ENCODE measurements at regions not wholly inside any gene's neighbourhood (a gene's known extent, or its start where the extent isn't known, plus 50 kb on each side); places are given as distances from the start of the nearest gene placed in this dataset.
A peak's percentile ranks its signal among the peaks of the same experiment; 100 is the strongest.

DNA sequence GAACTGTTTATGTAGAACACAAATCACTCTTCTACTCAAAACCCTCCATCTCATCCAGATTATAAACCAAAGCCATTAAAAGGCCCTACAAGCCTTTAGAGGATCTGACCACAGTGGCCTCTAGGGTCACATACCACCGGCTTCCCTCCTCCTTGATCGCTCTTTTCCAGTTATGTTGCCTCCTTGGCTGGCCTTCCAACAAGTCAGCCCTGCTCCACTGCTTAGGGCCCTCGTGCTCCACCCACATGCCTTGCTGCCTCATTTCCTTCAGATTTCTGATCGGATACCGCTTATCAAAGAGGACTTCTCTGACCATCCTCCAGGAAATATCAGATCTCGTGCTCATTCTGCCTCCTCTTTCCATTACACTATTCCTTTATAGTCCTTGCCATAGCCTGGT lies 139.4 kb upstream of the RAI14 start:
- Histone ChIP-seq H3K9me3 (ENCODE audit: low read depth) (no peaks in the 10 kb centered on the region), H3K4me3 (no peak overlapping the region), H3K4me1 (ENCODE audit: low read depth) (no peaks in the 10 kb centered on the region), H3K36me3 (no peaks in the 10 kb centered on the region), H3K27ac (no peak overlapping the region), H3K27me3 (no peaks in the 10 kb centered on the region)
- no peak for DNase-seq (ENCODE audit: low read depth in 1 of 2, low spot score in 1 of 2)
- TF ChIP-seq, protein P1, sequence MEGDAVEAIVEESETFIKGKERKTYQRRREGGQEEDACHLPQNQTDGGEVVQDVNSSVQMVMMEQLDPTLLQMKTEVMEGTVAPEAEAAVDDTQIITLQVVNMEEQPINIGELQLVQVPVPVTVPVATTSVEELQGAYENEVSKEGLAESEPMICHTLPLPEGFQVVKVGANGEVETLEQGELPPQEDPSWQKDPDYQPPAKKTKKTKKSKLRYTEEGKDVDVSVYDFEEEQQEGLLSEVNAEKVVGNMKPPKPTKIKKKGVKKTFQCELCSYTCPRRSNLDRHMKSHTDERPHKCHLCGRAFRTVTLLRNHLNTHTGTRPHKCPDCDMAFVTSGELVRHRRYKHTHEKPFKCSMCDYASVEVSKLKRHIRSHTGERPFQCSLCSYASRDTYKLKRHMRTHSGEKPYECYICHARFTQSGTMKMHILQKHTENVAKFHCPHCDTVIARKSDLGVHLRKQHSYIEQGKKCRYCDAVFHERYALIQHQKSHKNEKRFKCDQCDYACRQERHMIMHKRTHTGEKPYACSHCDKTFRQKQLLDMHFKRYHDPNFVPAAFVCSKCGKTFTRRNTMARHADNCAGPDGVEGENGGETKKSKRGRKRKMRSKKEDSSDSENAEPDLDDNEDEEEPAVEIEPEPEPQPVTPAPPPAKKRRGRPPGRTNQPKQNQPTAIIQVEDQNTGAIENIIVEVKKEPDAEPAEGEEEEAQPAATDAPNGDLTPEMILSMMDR (IDR thresholded peaks at IDR 0.05; ENCODE audit: low read depth, low read length) = no peak

DNA sequence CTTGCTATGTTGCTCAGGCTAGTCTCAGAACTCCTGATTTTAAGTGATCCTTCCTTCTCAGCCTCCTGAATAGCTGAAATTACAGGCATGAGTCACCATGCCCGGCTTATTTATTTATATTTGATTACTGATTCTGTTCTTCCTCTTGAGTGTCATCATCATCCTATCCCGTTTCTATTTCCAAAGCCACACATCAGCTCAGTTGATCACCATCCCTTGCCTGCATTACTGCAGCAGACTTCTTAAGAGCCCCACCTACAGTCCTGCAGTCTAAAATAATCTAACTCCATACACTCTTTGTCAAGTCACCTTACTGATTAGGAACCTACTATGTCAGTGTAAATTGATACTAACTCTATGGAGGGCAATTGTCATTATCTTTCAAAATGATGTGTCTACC lies 138.9 kb upstream of the RAI14 start:
- no peak overlapping the region for H3K4me3 ChIP-seq
- H3K36me3 ChIP-seq = no peaks in the 10 kb centered on the region
- no peak overlapping the region for H3K27ac ChIP-seq
- TF ChIP-seq, protein P1 (IDR thresholded peaks at IDR 0.05; ENCODE audit: low read depth, low read length) = no peak
- DNase-seq (ENCODE audit: low read depth in 1 of 2, low spot score in 1 of 2) = peak in 1 of 2 donors; percentile 27
- H3K27me3 ChIP-seq = no peaks in the 10 kb centered on the region
- no peaks in the 10 kb centered on the region for H3K4me1 ChIP-seq (ENCODE audit: low read depth)
- H3K9me3 ChIP-seq (ENCODE audit: low read depth) = no peaks in the 10 kb centered on the region

DNA sequence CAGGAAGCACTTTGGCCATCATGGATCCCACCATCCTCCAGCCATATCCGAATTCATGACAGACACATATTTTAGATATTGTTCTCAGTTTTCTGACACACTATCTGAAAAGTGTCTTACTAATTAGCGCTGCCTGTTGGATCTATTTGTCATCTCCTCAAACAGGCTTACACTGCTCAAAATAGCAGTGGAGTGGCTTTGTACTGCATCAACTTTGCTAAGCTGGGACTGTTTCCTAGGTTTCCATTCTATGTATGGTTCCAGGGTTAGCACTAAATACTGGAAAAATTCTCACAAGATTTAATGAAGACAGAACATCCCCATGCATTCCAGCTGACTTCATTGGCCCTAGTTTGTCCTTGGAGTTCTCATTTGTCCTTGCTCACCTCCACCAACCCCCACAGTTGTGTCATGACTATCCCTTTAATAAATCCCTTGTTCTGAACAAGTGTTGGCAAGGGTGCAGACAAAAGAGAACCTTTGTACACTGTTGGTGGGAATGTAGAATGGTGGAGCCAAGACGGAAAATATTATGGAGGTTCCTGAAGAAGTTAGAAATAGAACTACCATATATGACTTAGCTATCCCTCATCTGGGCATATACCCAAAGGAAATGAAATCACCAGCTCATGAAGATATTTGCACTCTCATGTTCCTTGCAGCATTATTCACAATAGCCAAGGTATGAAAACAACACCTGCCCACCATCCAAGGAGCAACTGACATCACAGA lies 136.5 kb upstream of the RAI14 start:
- Histone ChIP-seq H3K27me3 (no peaks in the 10 kb centered on the region), H3K4me1 (ENCODE audit: low read depth) (no peaks in the 10 kb centered on the region), H3K9me3 (ENCODE audit: low read depth) (no peaks in the 10 kb centered on the region), H3K27ac (no peak overlapping the region), H3K4me3 (no peak overlapping the region), H3K36me3 (no peaks in the 10 kb centered on the region)
- TF ChIP-seq, protein P1 (IDR thresholded peaks at IDR 0.05; ENCODE audit: low read depth, low read length) = no peak
- DNase-seq (ENCODE audit: low read depth in 1 of 2, low spot score in 1 of 2) = peak in 1 of 2 donors; percentile 32

DNA sequence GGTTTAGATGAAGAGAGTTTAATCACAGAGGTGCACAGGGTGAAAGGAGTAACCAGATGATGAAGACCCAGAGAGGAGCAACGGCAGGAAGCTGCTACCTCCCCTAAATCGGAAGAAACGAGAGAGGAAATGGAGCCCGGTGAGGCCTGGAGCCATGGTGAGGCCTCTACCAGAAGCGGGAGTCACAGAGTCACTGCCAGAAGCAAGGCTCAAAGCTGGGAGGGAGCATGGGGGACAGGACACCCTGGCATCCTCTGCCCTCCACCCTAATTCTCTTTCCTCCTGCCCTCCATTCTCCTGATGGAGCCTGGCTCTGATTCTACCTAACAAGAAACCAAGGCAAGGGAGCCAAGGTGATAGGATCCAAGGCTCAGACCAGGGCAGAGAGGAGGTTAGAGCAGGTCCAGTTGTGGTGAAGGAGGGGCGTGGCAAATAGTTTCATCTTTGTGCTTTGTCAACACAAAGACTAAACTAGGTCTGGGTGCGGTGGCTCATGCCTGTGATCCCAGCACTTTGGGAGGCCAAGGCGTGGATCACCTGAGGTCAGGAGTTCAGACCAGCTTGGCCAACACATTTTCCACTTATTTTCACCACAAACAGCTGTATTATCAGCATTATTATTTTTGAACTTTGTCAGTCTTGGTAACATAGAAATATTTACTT lies 134.4 kb upstream of the RAI14 start:
- Histone ChIP-seq H3K36me3 (no peaks in the 10 kb centered on the region), H3K27ac (no peak overlapping the region), H3K4me1 (ENCODE audit: low read depth) (no peaks in the 10 kb centered on the region), H3K27me3 (no peaks in the 10 kb centered on the region), H3K9me3 (ENCODE audit: low read depth) (no peaks in the 10 kb centered on the region), H3K4me3 (no peak overlapping the region)
- TF ChIP-seq, protein P1 (IDR thresholded peaks at IDR 0.05; ENCODE audit: low read depth, low read length) = no peak
- no peak for DNase-seq (ENCODE audit: low read depth in 1 of 2, low spot score in 1 of 2)

DNA sequence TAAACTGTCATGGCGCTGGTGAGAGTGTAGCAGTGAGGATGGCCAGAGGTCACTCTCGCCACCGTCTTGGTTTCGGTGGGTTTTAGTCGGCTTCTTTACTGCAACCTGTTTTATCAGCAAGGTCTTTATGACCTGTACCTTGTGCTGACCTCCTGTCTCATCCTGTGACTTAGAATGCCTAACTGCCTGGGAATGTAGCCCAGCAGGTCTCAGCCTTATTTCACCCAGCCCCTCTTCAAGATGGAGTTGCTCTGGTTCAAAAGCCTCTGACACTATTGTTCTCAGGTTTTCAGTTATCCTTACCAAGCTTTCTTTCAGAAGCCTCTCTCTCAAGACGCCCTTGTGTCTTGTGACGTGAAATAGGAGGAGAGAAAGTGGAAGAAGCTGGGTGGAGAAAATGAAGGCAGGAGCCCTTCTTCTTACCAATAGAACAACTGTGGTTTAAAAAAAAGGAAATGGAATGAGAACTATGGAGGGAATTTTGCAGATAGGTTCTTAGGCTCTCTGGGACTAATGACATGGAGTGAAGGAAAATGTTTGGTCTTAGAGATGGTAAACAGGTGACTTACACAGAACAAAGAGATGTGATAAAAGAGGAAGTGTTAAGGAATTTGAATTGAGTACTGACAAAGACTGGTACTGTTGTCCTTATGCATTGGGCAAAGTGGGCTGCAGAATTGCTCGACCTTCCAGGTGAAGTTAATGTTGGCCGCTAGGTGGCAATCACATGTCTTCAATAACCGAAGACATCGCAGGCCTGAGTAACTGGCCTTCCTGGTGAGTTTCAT lies 133.3 kb upstream of the RAI14 start:
- TF ChIP-seq, protein P1 (IDR thresholded peaks at IDR 0.05; ENCODE audit: low read depth, low read length) = peak; percentile 65
- H3K4me1 ChIP-seq (ENCODE audit: low read depth) = no peaks in the 10 kb centered on the region
- DNase-seq (ENCODE audit: low read depth in 1 of 2, low spot score in 1 of 2) = peak; percentile 88 to 91
- H3K36me3 ChIP-seq = no peaks in the 10 kb centered on the region
- H3K27ac ChIP-seq = no peak overlapping the region
- H3K4me3 ChIP-seq = no peak overlapping the region
- no peaks in the 10 kb centered on the region for H3K9me3 ChIP-seq (ENCODE audit: low read depth)
- no peaks in the 10 kb centered on the region for H3K27me3 ChIP-seq
